A549 (cell line): ENCODE measurements at regions not wholly inside any gene's neighbourhood (a gene's known extent, or its start where the extent isn't known, plus 50 kb on each side); places are given as distances from the start of the nearest gene placed in this dataset.

Experiments used
- EP300 ChIP-seq, 2 experiments: fragments of >200 bp; sonication (Bioruptor Twin); formaldehyde crosslinking; IDR thresholded peaks; 2 replicates in 1 of 2; 3 replicates in 1 of 2; pipeline ENCODE4 v1.6.1; 2016 to 2017
- FOXS1 ChIP-seq: fragments of 250-450 bp; sonication (Bioruptor Pico); IDR thresholded peaks from 2 replicates; pipeline ENCODE4 v1.5.0; 2020; ENCODE audit warnings: mild to moderate bottlenecking, moderate library complexity
- POLR2A ChIP-seq: IDR thresholded peaks from 2 replicates; pipeline ENCODE4 v1.6.1; 2012; ENCODE audit warnings: mild to moderate bottlenecking, low read length
- SMC3 ChIP-seq: fragments of >200 bp; sonication (Bioruptor Twin); formaldehyde crosslinking; IDR thresholded peaks from 3 replicates; pipeline ENCODE4 v1.6.1; 2018; ENCODE audit warnings: inconsistent platforms
- TF ChIP-seq, protein P1 (sequence below): fragments of >200 bp; sonication (Bioruptor Twin); formaldehyde crosslinking; IDR thresholded peaks from 3 replicates; pipeline ENCODE4 v1.5.1; 2016
- TF ChIP-seq, protein P2 (sequence below): fragments of 200-600 bp; sonication (generic); IDR thresholded peaks from 2 replicates; pipeline ENCODE4 v1.6.1; 2016; ENCODE audit warnings: antibody characterized with exemption, mild to moderate bottlenecking, moderate library complexity

DNA sequence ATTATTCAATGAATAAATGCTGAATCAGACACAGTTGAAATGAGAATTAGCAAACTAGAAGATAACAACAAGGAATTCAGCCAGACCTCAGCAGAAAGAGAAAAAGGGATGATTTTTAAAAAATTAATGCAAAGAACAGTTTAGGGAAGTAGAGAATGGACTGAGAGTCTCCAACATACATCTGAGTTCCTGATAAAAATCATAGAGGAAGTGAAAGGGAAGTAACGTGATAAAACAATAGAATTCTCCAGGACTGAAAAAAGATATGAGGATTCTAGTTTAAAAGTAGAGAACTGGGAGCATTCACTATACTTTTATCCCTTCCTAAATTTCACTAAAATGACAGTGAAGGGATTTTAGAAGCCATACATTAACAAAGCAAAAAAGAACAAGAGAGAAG is 592.0 kb downstream of the SOX6 start:
- TF ChIP-seq, protein P1, sequence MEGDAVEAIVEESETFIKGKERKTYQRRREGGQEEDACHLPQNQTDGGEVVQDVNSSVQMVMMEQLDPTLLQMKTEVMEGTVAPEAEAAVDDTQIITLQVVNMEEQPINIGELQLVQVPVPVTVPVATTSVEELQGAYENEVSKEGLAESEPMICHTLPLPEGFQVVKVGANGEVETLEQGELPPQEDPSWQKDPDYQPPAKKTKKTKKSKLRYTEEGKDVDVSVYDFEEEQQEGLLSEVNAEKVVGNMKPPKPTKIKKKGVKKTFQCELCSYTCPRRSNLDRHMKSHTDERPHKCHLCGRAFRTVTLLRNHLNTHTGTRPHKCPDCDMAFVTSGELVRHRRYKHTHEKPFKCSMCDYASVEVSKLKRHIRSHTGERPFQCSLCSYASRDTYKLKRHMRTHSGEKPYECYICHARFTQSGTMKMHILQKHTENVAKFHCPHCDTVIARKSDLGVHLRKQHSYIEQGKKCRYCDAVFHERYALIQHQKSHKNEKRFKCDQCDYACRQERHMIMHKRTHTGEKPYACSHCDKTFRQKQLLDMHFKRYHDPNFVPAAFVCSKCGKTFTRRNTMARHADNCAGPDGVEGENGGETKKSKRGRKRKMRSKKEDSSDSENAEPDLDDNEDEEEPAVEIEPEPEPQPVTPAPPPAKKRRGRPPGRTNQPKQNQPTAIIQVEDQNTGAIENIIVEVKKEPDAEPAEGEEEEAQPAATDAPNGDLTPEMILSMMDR = no peak
- no peak for TF ChIP-seq POLR2A
- TF ChIP-seq, protein P2, sequence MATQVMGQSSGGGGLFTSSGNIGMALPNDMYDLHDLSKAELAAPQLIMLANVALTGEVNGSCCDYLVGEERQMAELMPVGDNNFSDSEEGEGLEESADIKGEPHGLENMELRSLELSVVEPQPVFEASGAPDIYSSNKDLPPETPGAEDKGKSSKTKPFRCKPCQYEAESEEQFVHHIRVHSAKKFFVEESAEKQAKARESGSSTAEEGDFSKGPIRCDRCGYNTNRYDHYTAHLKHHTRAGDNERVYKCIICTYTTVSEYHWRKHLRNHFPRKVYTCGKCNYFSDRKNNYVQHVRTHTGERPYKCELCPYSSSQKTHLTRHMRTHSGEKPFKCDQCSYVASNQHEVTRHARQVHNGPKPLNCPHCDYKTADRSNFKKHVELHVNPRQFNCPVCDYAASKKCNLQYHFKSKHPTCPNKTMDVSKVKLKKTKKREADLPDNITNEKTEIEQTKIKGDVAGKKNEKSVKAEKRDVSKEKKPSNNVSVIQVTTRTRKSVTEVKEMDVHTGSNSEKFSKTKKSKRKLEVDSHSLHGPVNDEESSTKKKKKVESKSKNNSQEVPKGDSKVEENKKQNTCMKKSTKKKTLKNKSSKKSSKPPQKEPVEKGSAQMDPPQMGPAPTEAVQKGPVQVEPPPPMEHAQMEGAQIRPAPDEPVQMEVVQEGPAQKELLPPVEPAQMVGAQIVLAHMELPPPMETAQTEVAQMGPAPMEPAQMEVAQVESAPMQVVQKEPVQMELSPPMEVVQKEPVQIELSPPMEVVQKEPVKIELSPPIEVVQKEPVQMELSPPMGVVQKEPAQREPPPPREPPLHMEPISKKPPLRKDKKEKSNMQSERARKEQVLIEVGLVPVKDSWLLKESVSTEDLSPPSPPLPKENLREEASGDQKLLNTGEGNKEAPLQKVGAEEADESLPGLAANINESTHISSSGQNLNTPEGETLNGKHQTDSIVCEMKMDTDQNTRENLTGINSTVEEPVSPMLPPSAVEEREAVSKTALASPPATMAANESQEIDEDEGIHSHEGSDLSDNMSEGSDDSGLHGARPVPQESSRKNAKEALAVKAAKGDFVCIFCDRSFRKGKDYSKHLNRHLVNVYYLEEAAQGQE = no peak
- TF ChIP-seq FOXS1 (CRISPR knock-in tag) = no peak
- no peak for TF ChIP-seq EP300 (IDR thresholded peaks at IDR 0.05)
- no peak for TF ChIP-seq SMC3
